ENCODE measurements at regions not wholly inside any gene's neighbourhood (a gene's known extent, or its start where the extent isn't known, plus 50 kb on each side); places are given as distances from the start of the nearest gene placed in this dataset.

- no peak for TF ChIP-seq SNAI2 (CRISPR knock-in tag; IDR thresholded peaks at IDR 0.05)
- TF ChIP-seq OSR1 (CRISPR knock-in tag; IDR thresholded peaks at IDR 0.05): no peak
- no peak for TF ChIP-seq GLIS3 (CRISPR knock-in tag; IDR thresholded peaks at IDR 0.05)
- TF ChIP-seq ISL1 (CRISPR knock-in tag; IDR thresholded peaks at IDR 0.05): no peak
- no peak for TF ChIP-seq TOX (CRISPR knock-in tag; IDR thresholded peaks at IDR 0.05; ENCODE audit: borderline replicate concordance)
- no peak for TF ChIP-seq ZFP30 (CRISPR knock-in tag; IDR thresholded peaks at IDR 0.05)
These were observed 167.1 kb upstream of the DAB1 start for GRCh38 chr1:57590978-57591377.
